ENCODE measurements at regions not wholly inside any gene's neighbourhood (a gene's known extent, or its start where the extent isn't known, plus 50 kb on each side); places are given as distances from the start of the nearest gene placed in this dataset.
"Not testable (repeated sequence)": the region's sequence is repeated elsewhere in the genome, so short reads cannot be mapped to it uniquely, and the experiment has no call there.

GRCh38 chr1:67482733-67483482, 52.7 kb upstream of the SERBP1 start:
- DNase-seq (ENCODE audit: low spot score) = no peak
- intact Hi-C loops (cut with DNase I) = no loop called here

GRCh38 chr1:67484492-67484891, 54.3 kb upstream of the SERBP1 start:
- DNase-seq (ENCODE audit: low spot score) = no peak
- intact Hi-C loops (cut with DNase I) = no loop called here

- intact Hi-C loops (cut with DNase I) = no loop called here
- no peak for DNase-seq (ENCODE audit: low spot score)
Measured at GRCh38 chr1:67485046-67485811, 55.0 kb upstream of the SERBP1 start.

GRCh38 chr1:67489643-67490042, 59.4 kb upstream of the SERBP1 start:
- intact Hi-C loops (cut with DNase I) = loop anchor here (2.0 kb wide), 1 partner anchor 143 kb away; no protein-coding TSS in a partner anchor
- no peak for DNase-seq (ENCODE audit: low spot score)

GRCh38 chr1:67491280-67491679, 61.1 kb upstream of the SERBP1 start:
- no peak for DNase-seq (ENCODE audit: low spot score)
- intact Hi-C loops (cut with DNase I) = loop anchor here (2.0 kb wide), 1 partner anchor 144 kb away; no protein-coding TSS in a partner anchor

GRCh38 chr1:67493148-67493547, 62.9 kb upstream of the SERBP1 start:
- intact Hi-C loops (cut with DNase I) = no loop called here
- no peak for DNase-seq (ENCODE audit: low spot score)

GRCh38 chr1:67495327-67495726, 65.1 kb upstream of the SERBP1 start:
- DNase-seq (ENCODE audit: low spot score) = no peak
- intact Hi-C loops (cut with DNase I) = no loop called here

GRCh38 chr1:67496329-67496728, 66.1 kb upstream of the SERBP1 start:
- intact Hi-C loops (cut with DNase I) = no loop called here

GRCh38 chr1:67500413-67500959, 70.3 kb upstream of the SERBP1 start:
- intact Hi-C loops (cut with DNase I) = loop anchor here (5.0 kb wide), 1 partner anchor 263 kb away; no protein-coding TSS in a partner anchor
- DNase-seq (ENCODE audit: low spot score) = peak; percentile 89

More at GRCh38 chr1:67496329-67496728, 66.1 kb upstream of the SERBP1 start:
- no peak for DNase-seq (ENCODE audit: low spot score)

GRCh38 chr1:67503974-67504373, 73.8 kb upstream of the SERBP1 start:
- DNase-seq (ENCODE audit: low spot score) = no peak
- intact Hi-C loops (cut with DNase I) = loop anchor here (5.0 kb wide), 1 partner anchor 267 kb away; no protein-coding TSS in a partner anchor

- intact Hi-C loops (cut with DNase I); DNase-seq (ENCODE audit: low spot score): not testable (repeated sequence)
Measured at GRCh38 chr1:67513392-67514294, 83.4 kb upstream of the SERBP1 start.

GRCh38 chr1:67514300-67514699, 84.1 kb upstream of the SERBP1 start:
- intact Hi-C loops (cut with DNase I) = no loop called here
- no peak for DNase-seq (ENCODE audit: low spot score)

GRCh38 chr1:67514786-67515185, 84.6 kb upstream of the SERBP1 start:
- intact Hi-C loops (cut with DNase I) = no loop called here
- DNase-seq (ENCODE audit: low spot score) = no peak

GRCh38 chr1:67515324-67516080, 85.3 kb upstream of the SERBP1 start:
- no peak for DNase-seq (ENCODE audit: low spot score)
- intact Hi-C loops (cut with DNase I) = no loop called here

- intact Hi-C loops (cut with DNase I) = no loop called here
Measured at GRCh38 chr1:67517046-67517445, 86.8 kb upstream of the SERBP1 start.

GRCh38 chr1:67522001-67522441, 91.8 kb upstream of the SERBP1 start:
- no peak for DNase-seq (ENCODE audit: low spot score)
- intact Hi-C loops (cut with DNase I) = no loop called here

More at GRCh38 chr1:67517046-67517445, 86.8 kb upstream of the SERBP1 start:
- no peak for DNase-seq (ENCODE audit: low spot score)

- no peak for DNase-seq (ENCODE audit: low spot score)
- intact Hi-C loops (cut with DNase I) = no loop called here
Measured at GRCh38 chr1:67522793-67523192, 92.6 kb upstream of the SERBP1 start.

GRCh38 chr1:67524143-67525052, 94.2 kb upstream of the SERBP1 start:
- intact Hi-C loops (cut with DNase I) = no loop called here
- no peak for DNase-seq (ENCODE audit: low spot score)

Data from cardiac septum (tissue), 1 donor.